ENCODE measurements at regions not wholly inside any gene's neighbourhood (a gene's known extent, or its start where the extent isn't known, plus 50 kb on each side); places are given as distances from the start of the nearest gene placed in this dataset.

DNA sequence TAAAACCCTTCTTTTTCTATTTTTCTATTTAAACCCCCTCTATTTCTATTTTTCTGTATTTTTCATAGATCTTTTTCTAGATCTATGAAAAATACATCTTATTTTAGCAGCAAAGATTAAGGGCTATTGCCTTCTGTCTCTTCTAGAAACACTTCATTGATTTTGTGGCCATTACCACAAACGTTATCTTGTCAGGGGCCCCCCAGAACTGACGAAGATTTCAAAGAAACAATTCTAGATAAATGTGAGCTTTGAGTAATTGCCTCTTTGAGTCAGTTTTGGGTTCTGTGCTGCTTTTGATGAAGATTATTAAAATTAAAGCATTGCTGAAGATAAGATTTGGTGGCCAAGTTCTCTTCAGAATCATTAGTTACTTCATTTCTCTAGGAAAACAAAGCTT is 279.6 kb upstream of the PEX5L start:
- POLR2A ChIA-PET = no interaction called here
- TF ChIP-seq, protein P1, sequence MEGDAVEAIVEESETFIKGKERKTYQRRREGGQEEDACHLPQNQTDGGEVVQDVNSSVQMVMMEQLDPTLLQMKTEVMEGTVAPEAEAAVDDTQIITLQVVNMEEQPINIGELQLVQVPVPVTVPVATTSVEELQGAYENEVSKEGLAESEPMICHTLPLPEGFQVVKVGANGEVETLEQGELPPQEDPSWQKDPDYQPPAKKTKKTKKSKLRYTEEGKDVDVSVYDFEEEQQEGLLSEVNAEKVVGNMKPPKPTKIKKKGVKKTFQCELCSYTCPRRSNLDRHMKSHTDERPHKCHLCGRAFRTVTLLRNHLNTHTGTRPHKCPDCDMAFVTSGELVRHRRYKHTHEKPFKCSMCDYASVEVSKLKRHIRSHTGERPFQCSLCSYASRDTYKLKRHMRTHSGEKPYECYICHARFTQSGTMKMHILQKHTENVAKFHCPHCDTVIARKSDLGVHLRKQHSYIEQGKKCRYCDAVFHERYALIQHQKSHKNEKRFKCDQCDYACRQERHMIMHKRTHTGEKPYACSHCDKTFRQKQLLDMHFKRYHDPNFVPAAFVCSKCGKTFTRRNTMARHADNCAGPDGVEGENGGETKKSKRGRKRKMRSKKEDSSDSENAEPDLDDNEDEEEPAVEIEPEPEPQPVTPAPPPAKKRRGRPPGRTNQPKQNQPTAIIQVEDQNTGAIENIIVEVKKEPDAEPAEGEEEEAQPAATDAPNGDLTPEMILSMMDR (IDR thresholded peaks at IDR 0.05; ENCODE audit: control extremely low read depth, extremely low read depth, low read depth, missing control alignments) = no peak
- CTCF ChIA-PET = interaction anchor here (0.6 to 2.7 kb wide), 2 partner anchors 11 to 12 kb away, joined by 3 to 15 read pairs; no protein-coding TSS in a partner anchor
- no peak for DNase-seq (ENCODE audit: extremely low spot score)

DNA sequence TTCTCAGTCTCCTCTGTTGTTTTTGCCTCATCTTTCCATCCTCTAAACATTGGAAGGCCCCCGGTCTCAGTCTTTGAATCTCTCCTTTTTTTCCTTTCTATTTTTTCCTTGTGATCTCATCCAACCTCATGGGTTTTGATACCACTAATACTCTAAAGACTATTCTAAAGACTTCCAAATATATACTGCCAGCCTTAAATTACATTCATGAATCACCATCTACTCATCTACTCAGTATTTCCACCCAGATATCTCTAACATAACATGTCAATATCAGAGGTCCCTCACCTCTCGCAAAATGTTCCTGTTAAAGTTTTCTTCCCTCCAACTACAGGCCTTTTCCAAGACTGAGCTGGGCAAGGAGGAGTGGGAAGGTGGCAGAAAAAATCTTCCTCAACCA is 282.5 kb upstream of the TTC14 start:
- no peak for DNase-seq (ENCODE audit: extremely low spot score)
- CTCF ChIA-PET = no interaction called here
- POLR2A ChIA-PET = no interaction called here
- TF ChIP-seq, protein P1 (IDR thresholded peaks at IDR 0.05; ENCODE audit: control extremely low read depth, extremely low read depth, low read depth, missing control alignments) = no peak

DNA sequence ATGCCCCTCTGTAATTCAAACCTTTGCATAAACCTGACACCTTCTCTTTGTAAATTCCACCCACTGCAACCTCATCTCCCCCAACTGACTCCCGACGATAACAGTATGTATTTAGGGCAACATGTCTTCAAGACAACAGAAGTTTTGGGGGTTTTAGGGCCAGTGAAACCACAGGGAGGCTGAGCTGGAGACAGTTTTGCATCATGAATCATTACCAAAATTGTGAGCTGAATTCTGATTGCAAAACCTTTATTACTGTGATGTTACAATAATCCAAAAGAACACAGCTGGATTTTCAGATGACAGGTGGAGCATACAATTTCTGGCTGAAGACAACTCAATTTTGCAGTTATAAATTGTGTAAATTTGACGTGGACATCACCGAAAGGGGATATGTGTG is 281.3 kb upstream of the TTC14 start:
- ChIA-PET CTCF (interaction anchor here (1.6 to 2.0 kb wide), 4 partner anchors 10 to 23 kb away, joined by 3 to 9 read pairs (median 6); no protein-coding TSS in a partner anchor), POLR2A (no interaction called here)
- TF ChIP-seq, protein P1 (IDR thresholded peaks at IDR 0.05; ENCODE audit: control extremely low read depth, extremely low read depth, low read depth, missing control alignments) = no peak
- DNase-seq (ENCODE audit: extremely low spot score) = no peak

DNA sequence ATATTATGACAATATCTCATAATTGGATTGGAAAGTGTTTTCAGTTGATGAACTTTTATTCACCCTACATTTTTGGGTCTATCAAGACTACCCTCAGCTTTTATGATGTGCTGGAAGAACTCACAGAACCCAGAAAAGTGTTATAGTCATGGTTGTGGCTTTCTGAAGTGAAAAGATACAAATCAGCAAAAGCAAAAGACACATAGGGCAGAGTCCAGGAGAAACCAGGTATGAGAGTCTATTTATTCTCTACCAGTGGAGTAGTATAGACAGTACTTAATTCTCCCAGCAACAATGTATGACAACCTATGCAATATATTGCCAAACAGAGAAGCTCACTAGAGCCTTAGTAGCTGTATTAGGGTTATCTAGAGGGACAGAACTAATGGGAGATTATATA is 280.4 kb upstream of the TTC14 start:
- POLR2A ChIA-PET = no interaction called here

DNA sequence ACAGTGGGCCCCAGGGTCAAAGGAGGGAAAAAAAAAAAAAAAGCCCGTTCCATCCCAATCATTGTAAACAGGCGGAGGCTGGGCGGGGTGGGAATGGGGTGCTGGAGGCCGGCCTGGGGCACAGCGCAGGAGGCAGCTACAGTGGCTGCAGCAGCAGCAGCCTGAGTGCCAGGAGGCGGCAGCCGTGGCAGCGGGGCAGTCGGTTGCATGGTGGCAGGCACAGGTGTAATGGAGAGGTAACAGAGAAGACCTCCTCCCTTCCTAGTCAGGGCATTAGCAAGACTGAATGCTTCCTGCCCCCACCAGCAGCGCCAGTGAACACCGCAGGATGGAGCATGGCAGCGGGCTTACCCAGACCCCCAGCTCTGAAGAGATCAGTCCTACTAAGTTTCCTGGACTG is 279.1 kb upstream of the TTC14 start:
- DNase-seq (ENCODE audit: extremely low spot score) = no peak
- TF ChIP-seq, protein P1 (IDR thresholded peaks at IDR 0.05; ENCODE audit: control extremely low read depth, extremely low read depth, low read depth, missing control alignments) = no peak
- ChIA-PET CTCF (interaction anchor here (1.7 kb wide), 1 partner anchor 22 kb away, joined by 4 read pairs; no protein-coding TSS in a partner anchor), POLR2A (no interaction called here)

More for the DNA sequence above, 280.4 kb upstream of the TTC14 start:
- TF ChIP-seq, protein P1 (IDR thresholded peaks at IDR 0.05; ENCODE audit: control extremely low read depth, extremely low read depth, low read depth, missing control alignments) = no peak
- DNase-seq (ENCODE audit: extremely low spot score) = no peak
- CTCF ChIA-PET = interaction anchor here (1.6 to 2.0 kb wide), 5 partner anchors 9 to 24 kb away, joined by 3 to 9 read pairs (median 4); no protein-coding TSS in a partner anchor

DNA sequence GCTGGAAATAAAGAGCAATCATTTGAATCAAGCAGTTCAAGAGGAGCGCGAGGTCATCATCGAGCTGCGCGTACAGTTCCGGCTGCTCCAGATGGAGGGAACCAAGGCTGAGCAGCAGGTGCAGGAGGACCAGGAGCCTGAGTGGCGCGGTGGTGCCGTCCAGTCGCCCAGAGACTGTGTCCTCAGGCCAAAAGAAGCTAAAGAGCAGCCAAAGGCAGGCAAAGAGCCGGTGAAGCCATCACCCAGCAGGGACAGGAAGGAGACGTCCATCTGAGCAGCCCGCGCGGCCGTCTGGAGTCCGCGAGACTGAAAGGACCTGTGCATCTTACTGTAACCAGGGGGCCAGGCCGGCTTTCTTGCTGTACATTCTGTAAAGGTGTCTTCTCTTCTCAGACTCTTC is 277.2 kb upstream of the TTC14 start:
- CTCF ChIA-PET = interaction anchor here (1.4 kb wide), 1 partner anchor 22 kb away, joined by 3 read pairs; no protein-coding TSS in a partner anchor
- no peak for DNase-seq (ENCODE audit: extremely low spot score)
- POLR2A ChIA-PET = no interaction called here
- TF ChIP-seq, protein P1 (IDR thresholded peaks at IDR 0.05; ENCODE audit: control extremely low read depth, extremely low read depth, low read depth, missing control alignments) = no peak

Data from GM10248 (cell line).